Vagina (tissue), 2 donors: ENCODE measurements at regions not wholly inside any gene's neighbourhood (a gene's known extent, or its start where the extent isn't known, plus 50 kb on each side); places are given as distances from the start of the nearest gene placed in this dataset.

Source experiments
- POLR2A ChIP-seq, 2 donors: fragments of 450-650 bp; IDR thresholded peaks; one replicate each; pipeline ENCODE4 v1.6.1; 2017; ENCODE audit warnings: antibody characterized with exemption in 2 of 2, mild to moderate bottlenecking in 2 of 2, moderate library complexity in 2 of 2
- POLR2AphosphoS5 ChIP-seq, 2 donors: sonication (generic); formaldehyde crosslinking; IDR thresholded peaks; one replicate each; pipeline ENCODE4 v1.9.0; 2017; ENCODE audit warnings: antibody characterized with exemption in 2 of 2, mild to moderate bottlenecking in 2 of 2, low read depth in 1 of 2; ENCODE audit not compliant: insufficient read depth in 1 of 2
- TF ChIP-seq, protein P1 (sequence below), 3 experiments: fragments of 450-650 bp in 2 of 3; fragments of 200-600 bp in 1 of 3; sonication (generic) in 1 of 3; IDR thresholded peaks; one replicate each; pipeline ENCODE4 v1.5.1; 2017 to 2019; ENCODE audit warnings: antibody characterized with exemption in 3 of 3, mild to moderate bottlenecking in 2 of 3, moderate library complexity in 2 of 3

DNA sequence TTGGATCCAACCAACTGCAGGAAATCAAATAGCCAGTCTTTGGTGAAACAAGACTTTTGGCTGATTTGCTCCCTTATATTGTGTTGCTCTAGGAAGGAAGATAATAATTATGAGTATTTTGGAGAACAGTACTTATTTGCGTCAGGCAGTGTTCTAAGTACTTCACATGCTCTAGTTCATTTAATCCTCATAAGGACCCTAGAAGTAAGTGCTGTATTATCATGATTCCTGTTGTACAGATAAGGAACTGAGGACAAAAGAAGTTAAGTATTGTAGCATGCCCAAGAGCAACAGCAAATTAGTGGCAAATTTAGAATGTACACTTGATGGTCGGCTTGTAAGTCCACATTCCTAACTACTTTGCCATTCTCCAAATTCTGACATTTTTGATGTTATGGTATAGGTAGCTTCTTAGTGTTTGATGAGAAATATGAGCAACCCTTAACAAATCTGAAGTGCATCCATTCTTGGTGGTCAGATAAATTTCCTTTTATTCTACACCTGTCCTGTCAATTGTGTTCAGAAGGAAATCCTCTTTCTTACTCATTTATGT, 72.0 kb downstream of the SPRY1 start:
- TF ChIP-seq POLR2A (IDR thresholded peaks at IDR 0.05) (no peak), POLR2AphosphoS5 (IDR thresholded peaks at IDR 0.05; ENCODE audit: insufficient read depth in 1 of 2, low read depth in 1 of 2) (no peak)
- TF ChIP-seq, protein P1, sequence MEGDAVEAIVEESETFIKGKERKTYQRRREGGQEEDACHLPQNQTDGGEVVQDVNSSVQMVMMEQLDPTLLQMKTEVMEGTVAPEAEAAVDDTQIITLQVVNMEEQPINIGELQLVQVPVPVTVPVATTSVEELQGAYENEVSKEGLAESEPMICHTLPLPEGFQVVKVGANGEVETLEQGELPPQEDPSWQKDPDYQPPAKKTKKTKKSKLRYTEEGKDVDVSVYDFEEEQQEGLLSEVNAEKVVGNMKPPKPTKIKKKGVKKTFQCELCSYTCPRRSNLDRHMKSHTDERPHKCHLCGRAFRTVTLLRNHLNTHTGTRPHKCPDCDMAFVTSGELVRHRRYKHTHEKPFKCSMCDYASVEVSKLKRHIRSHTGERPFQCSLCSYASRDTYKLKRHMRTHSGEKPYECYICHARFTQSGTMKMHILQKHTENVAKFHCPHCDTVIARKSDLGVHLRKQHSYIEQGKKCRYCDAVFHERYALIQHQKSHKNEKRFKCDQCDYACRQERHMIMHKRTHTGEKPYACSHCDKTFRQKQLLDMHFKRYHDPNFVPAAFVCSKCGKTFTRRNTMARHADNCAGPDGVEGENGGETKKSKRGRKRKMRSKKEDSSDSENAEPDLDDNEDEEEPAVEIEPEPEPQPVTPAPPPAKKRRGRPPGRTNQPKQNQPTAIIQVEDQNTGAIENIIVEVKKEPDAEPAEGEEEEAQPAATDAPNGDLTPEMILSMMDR (IDR thresholded peaks at IDR 0.05) = no peak
